Spleen (tissue), 11 donors: ENCODE measurements at regions not wholly inside any gene's neighbourhood (a gene's known extent, or its start where the extent isn't known, plus 50 kb on each side); places are given as distances from the start of the nearest gene placed in this dataset.
"Not testable (repeated sequence)": the region's sequence is repeated elsewhere in the genome, so short reads cannot be mapped to it uniquely, and the experiment has no call there.

Experiments used
- DNase-seq: peaks from one replicate; pipeline ENCODE4 v3.0.0-alpha.2; 2020
- H3K27ac ChIP-seq, 8 donors: fragments of 200-600 bp; sonication (generic) in 7 of 8; 1 replicate in 4 of 8; 2 replicates in 4 of 8; pipeline versions ENCODE4 v1.5.0 to v1.8.0; 2016 to 2021; ENCODE audit warnings: inconsistent platforms in 4 of 8, mild to moderate bottlenecking in 4 of 8, moderate library complexity in 1 of 8
- H3K27me3 ChIP-seq, 7 donors: fragments of 200-600 bp; sonication (generic) in 6 of 7; replicated peaks in 1 of 7; 1 replicate in 4 of 7; 2 replicates in 3 of 7; pipeline versions ENCODE4 v1.5.0 to v1.8.0; 2016 to 2021; ENCODE audit warnings: inconsistent platforms in 3 of 7, mild to moderate bottlenecking in 1 of 7
- H3K36me3 ChIP-seq, 6 donors: fragments of 200-600 bp; sonication (generic) in 5 of 6; 1 replicate in 4 of 6; 2 replicates in 2 of 6; pipeline versions ENCODE4 v1.5.0 to v1.8.0; 2016 to 2021; ENCODE audit warnings: inconsistent platforms in 2 of 6
- H3K4me1 ChIP-seq, 6 donors: fragments of 200-600 bp; sonication (generic) in 5 of 6; 1 replicate in 3 of 6; 2 replicates in 3 of 6; pipeline versions ENCODE4 v1.5.0 to v1.8.0; 2016 to 2021; ENCODE audit warnings: inconsistent platforms in 3 of 6
- H3K4me3 ChIP-seq, 8 donors: fragments of 200-600 bp; sonication (generic) in 7 of 8; 1 replicate in 4 of 8; 2 replicates in 4 of 8; pipeline versions ENCODE4 v1.5.0 to v1.8.0; 2016 to 2021; ENCODE audit warnings: inconsistent platforms in 4 of 8, mild to moderate bottlenecking in 4 of 8, moderate library complexity in 2 of 8
- H3K9me3 ChIP-seq, 8 donors: fragments of 200-600 bp; sonication (generic) in 7 of 8; 1 replicate in 4 of 8; 2 replicates in 4 of 8; pipeline versions ENCODE4 v1.5.0 to v1.8.0; 2016 to 2021; ENCODE audit warnings: inconsistent platforms in 4 of 8
- CTCF ChIP-seq, 11 experiments: fragments of 200-600 bp in 7 of 11; fragments of 450-650 bp in 4 of 11; sonication (generic) in 4 of 11; IDR thresholded peaks in 8 of 11; conservative IDR thresholded peaks in 3 of 11; 1 replicate in 7 of 11; 2 replicates in 4 of 11; pipeline versions ENCODE4 v1.4.0 to v1.8.0; 2016 to 2021; ENCODE audit warnings: antibody characterized with exemption in 11 of 11, inconsistent platforms in 4 of 11, mild to moderate bottlenecking in 1 of 11
- POLR2A ChIP-seq, 3 donors: fragments of 450-650 bp; IDR thresholded peaks; one replicate each; pipeline ENCODE4 v1.5.1; 2017; ENCODE audit warnings: antibody characterized with exemption in 3 of 3, mild to moderate bottlenecking in 1 of 3
- POLR2AphosphoS5 ChIP-seq, 3 donors: sonication (generic); formaldehyde crosslinking; IDR thresholded peaks; one replicate each; pipeline ENCODE4 v1.5.1; 2017; ENCODE audit warnings: antibody characterized with exemption in 3 of 3
- WGBS, 5 donors: extraction: QIAGEN DNeasy Blood & Tissue Kit in 3 of 5; methylation state at CpG; one replicate each; pipeline versions ENCODE4 v1.1.5 to v1.1.7; 2013 to 2018; 5-methylcytosine and 5-hydroxymethylcytosine counted together
- intact Hi-C: fragments of 100-400 bp; cut with DNase I; formaldehyde crosslinking; loops from one replicate; pipeline ENCODE4 v1.15.0; 2023; ENCODE audit warnings: low total_unique reads
- donor health status: healthy with polysubstance abuse.
- donor health status: DM: no; HTN: no; CAD: no; lungs with moderate emphysema.
- donor health status: DM: no; HTN: no; CAD: no.
- donor health status: Bipolar disorder and iron deficiency.
- donor health status: healthy.
- donor health status: DM: no; HTN: no; CAD: no.
- donor health status: DM: yes; HTN: yes; CAD: no.

DNA sequence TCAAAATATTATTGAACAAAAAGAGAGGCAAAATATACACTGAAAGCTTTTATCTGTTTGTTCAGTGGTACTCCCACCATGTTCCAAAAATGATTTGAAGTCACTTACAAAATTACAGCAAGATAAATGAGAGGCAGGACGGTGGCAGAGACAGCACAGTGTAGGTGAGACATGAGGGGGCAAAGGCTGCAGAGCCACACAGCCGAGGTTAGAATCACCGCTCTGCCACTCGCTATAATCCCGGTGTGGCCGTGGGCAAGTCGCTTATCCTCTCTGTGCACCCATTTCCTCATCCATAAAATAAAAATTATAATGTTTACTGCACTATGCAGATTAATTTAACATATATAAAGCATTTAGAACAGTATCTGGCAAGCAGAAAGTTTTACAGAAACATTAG is 140.1 kb upstream of the BEND6 start:
- DNase-seq = no peak
- H3K36me3 ChIP-seq = no peaks in the 10 kb centered on the region
- H3K9me3 ChIP-seq = no peaks in the 10 kb centered on the region
- intact Hi-C loops = no loop called here
- peaks cover 0 to 10% (median 0%) of the 10 kb centered on the region in 6 donors for H3K4me1 ChIP-seq
- no peak overlapping the region for H3K4me3 ChIP-seq
- TF ChIP-seq POLR2A (IDR thresholded peaks at IDR 0.05) (no peak), POLR2AphosphoS5 (IDR thresholded peaks at IDR 0.05) (no peak), CTCF (IDR thresholded peaks at IDR 0.05 in 8 of 11, conservative IDR thresholded peaks at IDR 0.05 in 3 of 11) (no peak)
- no peaks in the 10 kb centered on the region for H3K27me3 ChIP-seq
- WGBS, 5 donors = 87 to 96% (median 92%) methylated on average over 7 of the region's 7 CpGs
- no peak overlapping the region for H3K27ac ChIP-seq

DNA sequence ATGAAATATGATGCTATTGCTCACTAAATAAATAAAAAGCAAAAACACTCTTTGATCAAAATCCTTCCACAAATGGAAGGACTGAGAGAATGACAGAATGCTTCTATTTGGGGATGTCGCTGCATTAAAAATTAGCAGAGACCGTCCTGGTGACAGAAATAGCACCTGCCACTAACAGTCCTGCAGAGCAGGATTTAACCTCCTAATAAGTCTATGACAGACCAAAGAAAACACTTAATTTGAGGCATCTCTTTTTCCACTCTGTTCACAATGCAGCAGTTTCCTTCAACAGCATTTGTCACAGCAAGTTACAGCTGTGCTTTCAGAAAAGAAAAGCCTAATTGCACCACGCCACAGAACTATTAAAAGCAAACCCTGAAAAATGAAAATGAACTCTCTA is 140.6 kb upstream of the BEND6 start:
- no peak for DNase-seq
- intact Hi-C loops = no loop called here
- no peak for TF ChIP-seq CTCF (IDR thresholded peaks at IDR 0.05 in 8 of 11, conservative IDR thresholded peaks at IDR 0.05 in 3 of 11)
- TF ChIP-seq POLR2A (IDR thresholded peaks at IDR 0.05) = no peak
- no peak for TF ChIP-seq POLR2AphosphoS5 (IDR thresholded peaks at IDR 0.05)
- H3K4me1 ChIP-seq = peaks cover 0 to 10% (median 0%) of the 10 kb centered on the region in 6 donors
- 69 to 87% (median 77%) methylated on average over 3 of the region's 3 CpGs for WGBS, 5 donors
- no peaks in the 10 kb centered on the region for H3K9me3 ChIP-seq
- H3K27me3 ChIP-seq = no peaks in the 10 kb centered on the region
- no peak overlapping the region for H3K4me3 ChIP-seq
- H3K27ac ChIP-seq = no peak overlapping the region
- no peaks in the 10 kb centered on the region for H3K36me3 ChIP-seq

DNA sequence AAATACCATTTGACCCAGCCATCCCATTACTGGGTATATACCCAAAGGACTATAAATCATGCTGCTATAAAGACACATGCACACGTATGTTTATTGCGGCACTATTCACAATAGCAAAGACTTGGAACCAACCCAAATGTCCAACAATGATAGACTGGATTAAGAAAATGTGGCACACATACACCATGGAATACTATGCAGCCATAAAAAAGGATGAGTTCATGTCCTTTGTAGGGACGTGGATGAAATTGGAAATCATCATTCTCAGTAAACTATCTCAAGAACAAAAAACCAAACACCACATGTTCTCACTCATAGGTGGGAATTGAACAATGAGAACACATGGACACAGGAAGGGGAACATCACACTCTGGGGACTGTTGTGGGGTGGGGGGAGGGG is 142.1 kb upstream of the BEND6 start:
- DNase-seq, H3K27me3 ChIP-seq, H3K27ac ChIP-seq, H3K4me3 ChIP-seq, H3K36me3 ChIP-seq, intact Hi-C loops, H3K9me3 ChIP-seq: not testable (repeated sequence)
- 62 to 100% (median 87%) methylated on average over 1 to 3 of the region's 3 CpGs for whole genome bisulfite sequencing, 5 donors
- H3K4me1 ChIP-seq = peaks cover 0 to 10% (median 0%) of the 10 kb centered on the region in 6 donors

- no peak for DNase-seq
- WGBS, 5 donors = 74 to 91% (median 82%) methylated on average over 3 of the region's 3 CpGs
- no peak overlapping the region for H3K4me3 ChIP-seq
- H3K4me1 ChIP-seq = no peaks in the 10 kb centered on the region
- no peak for TF ChIP-seq POLR2AphosphoS5 (IDR thresholded peaks at IDR 0.05)
- no peak for TF ChIP-seq POLR2A (IDR thresholded peaks at IDR 0.05)
- TF ChIP-seq CTCF (IDR thresholded peaks at IDR 0.05 in 8 of 11, conservative IDR thresholded peaks at IDR 0.05 in 3 of 11) = no peak
- no peaks in the 10 kb centered on the region for H3K27me3 ChIP-seq
- no peaks in the 10 kb centered on the region for H3K9me3 ChIP-seq
- intact Hi-C loops = no loop called here
- no peak overlapping the region for H3K27ac ChIP-seq
- H3K36me3 ChIP-seq = no peaks in the 10 kb centered on the region
Measured at GRCh38 chr6:56808871-56809359, 146.0 kb upstream of the BEND6 start.

- intact Hi-C loops = no loop called here
- DNase-seq = no peak
- 84 to 91% (median 90%) methylated on average over 4 of the region's 4 CpGs for WGBS, 5 donors
- Histone ChIP-seq H3K27me3 (no peaks in the 10 kb centered on the region), H3K4me3 (no peak overlapping the region), H3K36me3 (no peaks in the 10 kb centered on the region), H3K4me1 (peaks cover 0 to 3% (median 0%) of the 10 kb centered on the region in 6 donors), H3K27ac (no peak overlapping the region), H3K9me3 (no peaks in the 10 kb centered on the region)
- TF ChIP-seq POLR2AphosphoS5 (IDR thresholded peaks at IDR 0.05) (no peak), CTCF (IDR thresholded peaks at IDR 0.05 in 8 of 11, conservative IDR thresholded peaks at IDR 0.05 in 3 of 11) (no peak), POLR2A (IDR thresholded peaks at IDR 0.05) (no peak)
Measured at GRCh38 chr6:56807989-56808337, 146.9 kb upstream of the BEND6 start.
